ENCODE measurements at regions not wholly inside any gene's neighbourhood (a gene's known extent, or its start where the extent isn't known, plus 50 kb on each side); places are given as distances from the start of the nearest gene placed in this dataset.

GRCh38 chr4:19119904-19120560 is 1098.5 kb upstream of the LCORL start:
- TF ChIP-seq CTCF (conservative IDR thresholded peaks at IDR 0.05; ENCODE audit: low read length) (no peak), EZH2phosphoT487 (IDR thresholded peaks at IDR 0.05; ENCODE audit: borderline replicate concordance) (no peak)

Measured in Loucy (cell line).